HG03108 (cell line): ENCODE measurements at regions not wholly inside any gene's neighbourhood (a gene's known extent, or its start where the extent isn't known, plus 50 kb on each side); places are given as distances from the start of the nearest gene placed in this dataset.
"Not testable (repeated sequence)": the region's sequence is repeated elsewhere in the genome, so short reads cannot be mapped to it uniquely, and the experiment has no call there.

Experiments used
- ATAC-seq: cut with Tn5 transposase; IDR thresholded peaks from one replicate; pipeline ENCODE4 v1.9.1; 2021; ENCODE audit warnings: moderate library complexity; ENCODE audit not compliant: unreplicated experiment

- ATAC-seq = no peak
Observed at GRCh38 chr7:16267953-16268820, 153.2 kb downstream of the CRPPA start.

GRCh38 chr7:16266877-16267276, 154.5 kb downstream of the CRPPA start:
- ATAC-seq = no peak

- ATAC-seq = not testable (repeated sequence)
Observed at GRCh38 chr7:16266470-16266869, 154.9 kb downstream of the CRPPA start.

GRCh38 chr7:16265863-16266458, 155.4 kb downstream of the CRPPA start:
- no peak for ATAC-seq

GRCh38 chr7:16264823-16265804, 156.2 kb downstream of the CRPPA start:
- no peak for ATAC-seq

- no peak for ATAC-seq
Observed at GRCh38 chr7:16264036-16264819, 157.1 kb downstream of the CRPPA start.

GRCh38 chr7:16263377-16263776, 158.0 kb downstream of the CRPPA start:
- ATAC-seq = not testable (repeated sequence)

GRCh38 chr7:16261654-16262053, 159.7 kb downstream of the CRPPA start:
- ATAC-seq = no peak

GRCh38 chr7:16261100-16261499, 160.2 kb downstream of the CRPPA start:
- no peak for ATAC-seq

- ATAC-seq = no peak
Observed at GRCh38 chr7:16260236-16260728, 161.1 kb downstream of the CRPPA start.

GRCh38 chr7:16256419-16256818, 164.9 kb downstream of the CRPPA start:
- not testable (repeated sequence) for ATAC-seq

GRCh38 chr7:16255952-16256351, 165.4 kb downstream of the CRPPA start:
- ATAC-seq = not testable (repeated sequence)

GRCh38 chr7:16250655-16251054, 170.7 kb downstream of the CRPPA start:
- not testable (repeated sequence) for ATAC-seq

- ATAC-seq = not testable (repeated sequence)
Observed at GRCh38 chr7:16249204-16249603, 172.1 kb downstream of the CRPPA start.

- not testable (repeated sequence) for ATAC-seq
Observed at GRCh38 chr7:16248556-16248955, 172.8 kb downstream of the CRPPA start.

GRCh38 chr7:16244469-16244868, 176.9 kb downstream of the CRPPA start:
- ATAC-seq = no peak

GRCh38 chr7:16242920-16243319, 178.4 kb downstream of the CRPPA start:
- ATAC-seq = no peak

GRCh38 chr7:16241017-16241416, 180.3 kb downstream of the CRPPA start:
- ATAC-seq = no peak

GRCh38 chr7:16236381-16236780, 185.0 kb downstream of the CRPPA start:
- no peak for ATAC-seq
